ENCODE measurements at regions not wholly inside any gene's neighbourhood (a gene's known extent, or its start where the extent isn't known, plus 50 kb on each side); places are given as distances from the start of the nearest gene placed in this dataset.

DNA sequence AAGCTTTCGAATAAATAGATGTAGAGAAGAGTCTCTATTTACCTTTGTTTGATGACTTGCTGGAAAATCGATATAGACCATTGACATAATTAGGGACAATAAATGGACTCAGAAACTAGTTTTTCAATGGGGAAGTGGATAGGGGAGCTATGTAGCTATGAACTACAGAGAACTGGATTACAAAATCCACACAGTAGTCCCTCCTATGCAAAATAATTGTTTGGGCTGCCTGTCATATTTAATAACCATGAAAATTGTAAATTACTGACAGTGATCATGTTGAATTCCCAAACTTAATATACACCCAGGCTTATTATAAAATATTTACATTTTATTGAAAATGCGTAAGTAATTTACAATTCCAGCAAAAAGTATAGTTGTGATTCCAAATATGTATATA lies 333.1 kb upstream of the FAM241A start:
- no peak for TF ChIP-seq TEAD4 (IDR thresholded peaks at IDR 0.05)
- TF ChIP-seq, protein P1, sequence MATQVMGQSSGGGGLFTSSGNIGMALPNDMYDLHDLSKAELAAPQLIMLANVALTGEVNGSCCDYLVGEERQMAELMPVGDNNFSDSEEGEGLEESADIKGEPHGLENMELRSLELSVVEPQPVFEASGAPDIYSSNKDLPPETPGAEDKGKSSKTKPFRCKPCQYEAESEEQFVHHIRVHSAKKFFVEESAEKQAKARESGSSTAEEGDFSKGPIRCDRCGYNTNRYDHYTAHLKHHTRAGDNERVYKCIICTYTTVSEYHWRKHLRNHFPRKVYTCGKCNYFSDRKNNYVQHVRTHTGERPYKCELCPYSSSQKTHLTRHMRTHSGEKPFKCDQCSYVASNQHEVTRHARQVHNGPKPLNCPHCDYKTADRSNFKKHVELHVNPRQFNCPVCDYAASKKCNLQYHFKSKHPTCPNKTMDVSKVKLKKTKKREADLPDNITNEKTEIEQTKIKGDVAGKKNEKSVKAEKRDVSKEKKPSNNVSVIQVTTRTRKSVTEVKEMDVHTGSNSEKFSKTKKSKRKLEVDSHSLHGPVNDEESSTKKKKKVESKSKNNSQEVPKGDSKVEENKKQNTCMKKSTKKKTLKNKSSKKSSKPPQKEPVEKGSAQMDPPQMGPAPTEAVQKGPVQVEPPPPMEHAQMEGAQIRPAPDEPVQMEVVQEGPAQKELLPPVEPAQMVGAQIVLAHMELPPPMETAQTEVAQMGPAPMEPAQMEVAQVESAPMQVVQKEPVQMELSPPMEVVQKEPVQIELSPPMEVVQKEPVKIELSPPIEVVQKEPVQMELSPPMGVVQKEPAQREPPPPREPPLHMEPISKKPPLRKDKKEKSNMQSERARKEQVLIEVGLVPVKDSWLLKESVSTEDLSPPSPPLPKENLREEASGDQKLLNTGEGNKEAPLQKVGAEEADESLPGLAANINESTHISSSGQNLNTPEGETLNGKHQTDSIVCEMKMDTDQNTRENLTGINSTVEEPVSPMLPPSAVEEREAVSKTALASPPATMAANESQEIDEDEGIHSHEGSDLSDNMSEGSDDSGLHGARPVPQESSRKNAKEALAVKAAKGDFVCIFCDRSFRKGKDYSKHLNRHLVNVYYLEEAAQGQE (IDR thresholded peaks at IDR 0.05; ENCODE audit: low read depth) = no peak
- TF ChIP-seq, protein P2, sequence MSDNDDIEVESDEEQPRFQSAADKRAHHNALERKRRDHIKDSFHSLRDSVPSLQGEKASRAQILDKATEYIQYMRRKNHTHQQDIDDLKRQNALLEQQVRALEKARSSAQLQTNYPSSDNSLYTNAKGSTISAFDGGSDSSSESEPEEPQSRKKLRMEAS (IDR thresholded peaks at IDR 0.05) = no peak
- TF ChIP-seq TAF1 (IDR thresholded peaks at IDR 0.05; ENCODE audit: low read depth) = no peak
- no peak for TF ChIP-seq RAD21 (IDR thresholded peaks at IDR 0.05; ENCODE audit: low read depth)
- TF ChIP-seq NFIC (IDR thresholded peaks at IDR 0.05) = no peak
- no peak for TF ChIP-seq CEBPB (IDR thresholded peaks at IDR 0.05)
- TF ChIP-seq CREB1 (IDR thresholded peaks at IDR 0.05; ENCODE audit: low read depth) = no peak

Data from Ishikawa (cell line).